Mesothelial cell of epicardium (in vitro differentiated cells): ENCODE measurements at regions not wholly inside any gene's neighbourhood (a gene's known extent, or its start where the extent isn't known, plus 50 kb on each side); places are given as distances from the start of the nearest gene placed in this dataset.

ENCODE experiments used
- DNase-seq, 2 experiments: peaks; one replicate each; pipeline ENCODE4 v3.0.0; 2021; ENCODE audit warnings: low spot score in 2 of 2; ENCODE audit not compliant: unreplicated experiment in 2 of 2
- H3K27ac Mint-ChIP-seq: 2 replicates; pipeline ENCODE4 v1.8.0; 2021; ENCODE audit warnings: mixed read lengths
- H3K27me3 Mint-ChIP-seq: 2 replicates; pipeline ENCODE4 v1.8.0; 2021; ENCODE audit warnings: low read depth, mixed read lengths
- H3K36me3 Mint-ChIP-seq: 2 replicates; pipeline ENCODE4 v1.8.0; 2021; ENCODE audit warnings: mixed read lengths
- H3K4me1 Mint-ChIP-seq: 2 replicates; pipeline ENCODE4 v1.8.0; 2021; ENCODE audit warnings: mixed read lengths
- H3K4me3 Mint-ChIP-seq: 2 replicates; pipeline ENCODE4 v1.8.0; 2021; ENCODE audit warnings: mild to moderate bottlenecking, moderate library complexity, mixed read lengths
- H3K9me3 Mint-ChIP-seq: 2 replicates; pipeline ENCODE4 v1.8.0; 2021; ENCODE audit warnings: mixed read lengths
- CTCF ChIP-seq: fragments of 200-600 bp; sonication (generic); IDR thresholded peaks from one replicate; pipeline ENCODE4 v1.5.0; 2021; ENCODE audit warnings: antibody characterized with exemption; ENCODE audit not compliant: unreplicated experiment

DNA sequence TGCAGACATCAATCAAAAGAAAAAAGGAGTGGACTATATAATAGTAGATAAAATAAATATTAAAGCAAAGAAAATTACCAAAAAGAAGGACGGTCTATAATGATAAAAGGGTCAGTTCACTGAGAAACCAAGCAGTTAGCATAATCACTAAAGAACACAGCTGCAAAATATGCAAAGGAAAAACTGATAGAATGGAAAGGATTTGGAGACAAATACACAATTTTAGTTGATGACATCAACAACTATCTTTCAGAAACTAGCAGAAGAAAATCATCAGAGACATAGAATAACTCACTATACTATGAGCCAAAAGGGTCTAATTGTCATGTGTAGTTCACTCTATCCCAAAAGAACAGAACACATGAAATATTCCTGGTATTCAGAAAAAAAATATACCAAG is 316.4 kb upstream of the IGFBP3 start:
- DNase-seq: no peak
- Mint-ChIP-seq H3K27ac (no peak overlapping the region), H3K4me3 (no peak overlapping the region), H3K27me3 (no peaks in the 10 kb centered on the region), H3K4me1 (peaks cover 8% of the 10 kb centered on the region), H3K36me3 (peaks cover 4% of the 10 kb centered on the region), H3K9me3 (peaks cover 19% of the 10 kb centered on the region)
- no peak for TF ChIP-seq CTCF

DNA sequence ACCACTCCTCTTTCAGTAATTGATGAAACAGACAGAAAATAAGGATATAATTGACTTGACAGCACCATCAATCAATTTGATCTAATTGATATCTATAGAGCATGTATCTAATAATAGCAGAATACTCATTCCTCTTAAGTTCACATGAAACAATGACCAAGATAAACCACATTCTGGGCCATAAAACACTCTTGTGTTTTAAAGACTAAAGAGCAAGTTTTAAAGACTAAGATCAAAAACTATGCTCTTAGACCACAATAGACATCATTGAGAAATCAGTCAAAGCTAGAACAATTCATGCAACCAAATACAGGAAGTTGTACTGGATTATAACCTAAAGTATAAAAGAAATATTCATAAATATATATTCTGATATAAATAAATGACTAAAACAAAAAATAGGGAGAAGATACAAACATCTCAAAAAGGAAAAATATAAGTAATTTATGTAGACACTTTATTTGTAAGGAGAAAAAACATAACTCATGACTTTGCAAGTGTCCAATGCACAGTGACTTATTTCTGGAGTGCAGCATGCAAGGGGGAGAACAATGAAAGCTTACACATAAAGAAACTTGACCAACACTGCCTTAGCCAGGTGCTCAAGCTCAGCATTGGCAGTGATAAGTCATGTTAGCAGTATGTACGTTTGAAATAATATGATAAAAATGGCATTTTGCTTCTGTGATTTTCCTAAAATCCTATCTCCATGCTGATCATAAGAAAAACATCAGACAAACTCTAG is 312.7 kb upstream of the IGFBP3 start:
- no peak for DNase-seq

DNA sequence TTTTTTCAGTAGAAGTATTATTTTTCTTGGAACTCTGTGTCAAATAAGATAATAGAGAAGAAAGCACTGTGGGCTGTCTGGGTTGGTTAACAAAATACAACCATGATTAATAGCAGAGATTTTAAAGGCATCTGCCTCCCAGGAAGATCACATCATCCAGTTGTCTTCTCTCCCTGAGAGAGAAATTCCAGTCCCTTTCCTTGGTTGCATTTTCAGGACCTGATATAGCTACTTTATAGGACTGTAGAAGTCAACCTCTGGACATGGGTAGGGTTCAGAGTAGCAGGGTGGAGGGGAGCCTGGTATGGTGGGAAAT is 309.9 kb upstream of the IGFBP3 start:
- peak overlapping the region; percentile 35 for H3K27ac Mint-ChIP-seq
- peaks cover 19% of the 10 kb centered on the region for H3K9me3 Mint-ChIP-seq
- no peak for TF ChIP-seq CTCF
- no peaks in the 10 kb centered on the region for H3K27me3 Mint-ChIP-seq
- peaks cover 4% of the 10 kb centered on the region for H3K36me3 Mint-ChIP-seq
- peaks cover 22% of the 10 kb centered on the region for H3K4me1 Mint-ChIP-seq
- DNase-seq: no peak
- no peak overlapping the region for H3K4me3 Mint-ChIP-seq

More for the DNA sequence above, 312.7 kb upstream of the IGFBP3 start:
- peaks cover 19% of the 10 kb centered on the region for H3K9me3 Mint-ChIP-seq
- TF ChIP-seq CTCF: no peak
- no peaks in the 10 kb centered on the region for H3K27me3 Mint-ChIP-seq
- no peak overlapping the region for H3K27ac Mint-ChIP-seq
- H3K4me1 Mint-ChIP-seq: peaks cover 23% of the 10 kb centered on the region
- no peak overlapping the region for H3K4me3 Mint-ChIP-seq
- H3K36me3 Mint-ChIP-seq: peaks cover 4% of the 10 kb centered on the region

GRCh38 chr7:46230298-46230989 is 309.4 kb upstream of the IGFBP3 start:
- Mint-ChIP-seq H3K4me1 (peaks cover 24% of the 10 kb centered on the region), H3K27me3 (no peaks in the 10 kb centered on the region), H3K36me3 (peaks cover 4% of the 10 kb centered on the region), H3K4me3 (no peak overlapping the region), H3K27ac (no peak overlapping the region), H3K9me3 (peaks cover 19% of the 10 kb centered on the region)
- no peak for DNase-seq
- no peak for TF ChIP-seq CTCF

- no peak overlapping the region for H3K27ac Mint-ChIP-seq
- TF ChIP-seq CTCF: no peak
Observed at GRCh38 chr7:46229409-46229808, 308.3 kb upstream of the IGFBP3 start.

More at GRCh38 chr7:46229409-46229808, 308.3 kb upstream of the IGFBP3 start:
- H3K4me1 Mint-ChIP-seq: peaks cover 24% of the 10 kb centered on the region
- no peaks in the 10 kb centered on the region for H3K27me3 Mint-ChIP-seq
- H3K36me3 Mint-ChIP-seq: peaks cover 4% of the 10 kb centered on the region
- no peak overlapping the region for H3K4me3 Mint-ChIP-seq
- peaks cover 19% of the 10 kb centered on the region for H3K9me3 Mint-ChIP-seq
- DNase-seq: no peak
